Heart left ventricle (tissue), 13 donors: ENCODE measurements at regions not wholly inside any gene's neighbourhood (a gene's known extent, or its start where the extent isn't known, plus 50 kb on each side); places are given as distances from the start of the nearest gene placed in this dataset.

ENCODE experiments used
- CTCF ChIP-seq, 12 donors: fragments of 200-600 bp; sonication (generic) in 4 of 12; IDR thresholded peaks; one replicate each; pipeline versions ENCODE4 v1.5.0 to v1.8.0; 2018 to 2022; ENCODE audit warnings: antibody characterized with exemption in 12 of 12, mild to moderate bottlenecking in 5 of 12
- POLR2A ChIP-seq, 2 donors: fragments of 450-650 bp; IDR thresholded peaks; one replicate each; pipeline ENCODE4 v1.6.1; 2017; ENCODE audit warnings: antibody characterized with exemption in 2 of 2, mild to moderate bottlenecking in 2 of 2, moderate library complexity in 2 of 2
- donor health status: ischemic (EF 13 %, LVEDD 7.1; RV severe dilation, severe dysfunction).
- donor health status: DM: no; HTN: yes; CAD: no.
- donor health status: DM: no; HTN: no; CAD: no.
- donor health status: ischemic (EF 25% LVEDD 6.9; RV normal size, moderate dysfunction).
- donor health status: ischemic (EF 25% LVEDD 5.7; RV mildly dilated, moderate dysfunction).
- donor health status: ischemic (EF 35%, LVEDD 5.7; RV mildly dilated, moderate dysfunction).
- donor health status: nonischemic (EF 11% LVEDD 7.7; RV severe dilation, severe dysfunction).
- donor health status: DM: yes; HTN: yes; CAD: no.
- donor health status: PGD.
- donor health status: ischemic (EF 29% LVEDD 5.4; RV normal size, mild dysfunction).
- donor health status: nonischemic (EF 23%, LVEDD 6.1; RV moderate dilation, normal function).

GRCh38 chr4:187236209-187236890, 512.7 kb upstream of the FAT1 start:
- no peak for TF ChIP-seq CTCF (IDR thresholded peaks at IDR 0.05)
- TF ChIP-seq POLR2A (IDR thresholded peaks at IDR 0.05) = no peak
